WERI-Rb-1 (cell line): ENCODE measurements at regions not wholly inside any gene's neighbourhood (a gene's known extent, or its start where the extent isn't known, plus 50 kb on each side); places are given as distances from the start of the nearest gene placed in this dataset.
A peak's percentile ranks its signal among the peaks of the same experiment; 100 is the strongest.

Experiments
- DNase-seq: peaks from one replicate; pipeline ENCODE4 v3.0.0-alpha.2; 2020
- H3K27ac ChIP-seq: fragments of 250-450 bp; sonication (Bioruptor Pico); 2 replicates; pipeline ENCODE4 v1.5.1; 2020; ENCODE audit warnings: mild to moderate bottlenecking, moderate library complexity
- H3K27me3 ChIP-seq: fragments of 250-450 bp; sonication (Bioruptor Pico); 2 replicates; pipeline ENCODE4 v1.5.1; 2021; ENCODE audit warnings: mild to moderate bottlenecking, low read depth, moderate library complexity; ENCODE audit not compliant: insufficient read depth, severe bottlenecking
- H3K36me3 ChIP-seq: fragments of 250-450 bp; sonication (Bioruptor Pico); 2 replicates; pipeline ENCODE4 v1.5.1; 2020; ENCODE audit warnings: mild to moderate bottlenecking, moderate library complexity
- H3K4me3 ChIP-seq: 2 replicates; pipeline ENCODE4 v1.5.1; 2011; ENCODE audit warnings: low read depth, mild to moderate bottlenecking, control low read depth, low read length
- H3K9me3 ChIP-seq: fragments of 250-450 bp; sonication (Bioruptor Pico); 2 replicates; pipeline ENCODE4 v1.5.1; 2021; ENCODE audit warnings: mild to moderate bottlenecking, moderate library complexity; ENCODE audit not compliant: severe bottlenecking
- CTCF ChIP-seq: IDR thresholded peaks from 2 replicates; pipeline ENCODE4 v1.5.1; 2011; ENCODE audit warnings: low read depth, mild to moderate bottlenecking, control low read depth, inconsistent platforms, low read length

- Histone ChIP-seq H3K27ac (no peak overlapping the region), H3K36me3 (no peaks in the 10 kb centered on the region), H3K9me3 (no peaks in the 10 kb centered on the region), H3K4me3 (no peak overlapping the region), H3K27me3 (no peaks in the 10 kb centered on the region)
- no peak for TF ChIP-seq CTCF
- no peak for DNase-seq
These were observed 454.9 kb upstream of the CADM1 start for GRCh38 chr11:115959081-115959486.

GRCh38 chr11:115958089-115959000, 454.1 kb upstream of the CADM1 start:
- no peaks in the 10 kb centered on the region for H3K27me3 ChIP-seq
- TF ChIP-seq CTCF: 0 out of 2 replicates have a peak, but pooled peaks have one; percentile 3
- no peaks in the 10 kb centered on the region for H3K36me3 ChIP-seq
- DNase-seq: no peak
- no peak overlapping the region for H3K4me3 ChIP-seq
- no peaks in the 10 kb centered on the region for H3K9me3 ChIP-seq
- H3K27ac ChIP-seq: no peak overlapping the region

- Histone ChIP-seq H3K27ac (no peak overlapping the region), H3K4me3 (no peak overlapping the region), H3K9me3 (peaks cover 4% of the 10 kb centered on the region), H3K27me3 (no peaks in the 10 kb centered on the region), H3K36me3 (no peaks in the 10 kb centered on the region)
- TF ChIP-seq CTCF: no peak
- DNase-seq: no peak
These were observed 451.6 kb upstream of the CADM1 start for GRCh38 chr11:115955803-115956202.

- no peaks in the 10 kb centered on the region for H3K36me3 ChIP-seq
- TF ChIP-seq CTCF: no peak
- peaks cover 4% of the 10 kb centered on the region for H3K9me3 ChIP-seq
- no peaks in the 10 kb centered on the region for H3K27me3 ChIP-seq
- no peak overlapping the region for H3K27ac ChIP-seq
- no peak for DNase-seq
- no peak overlapping the region for H3K4me3 ChIP-seq
These were observed 446.4 kb upstream of the CADM1 start for GRCh38 chr11:115950660-115951059.

- no peaks in the 10 kb centered on the region for H3K9me3 ChIP-seq
- H3K27me3 ChIP-seq: no peaks in the 10 kb centered on the region
- DNase-seq: no peak
- no peak overlapping the region for H3K4me3 ChIP-seq
- H3K36me3 ChIP-seq: no peaks in the 10 kb centered on the region
- no peak for TF ChIP-seq CTCF
- H3K27ac ChIP-seq: no peak overlapping the region
These were observed 440.4 kb upstream of the CADM1 start for GRCh38 chr11:115944596-115944995.

GRCh38 chr11:115942011-115942410, 437.8 kb upstream of the CADM1 start:
- H3K36me3 ChIP-seq: no peaks in the 10 kb centered on the region
- no peak overlapping the region for H3K27ac ChIP-seq
- no peaks in the 10 kb centered on the region for H3K27me3 ChIP-seq
- H3K4me3 ChIP-seq: no peak overlapping the region
- no peak for DNase-seq
- no peaks in the 10 kb centered on the region for H3K9me3 ChIP-seq
- no peak for TF ChIP-seq CTCF
